HepG2 (cell line): ENCODE measurements at regions not wholly inside any gene's neighbourhood (a gene's known extent, or its start where the extent isn't known, plus 50 kb on each side); places are given as distances from the start of the nearest gene placed in this dataset.

Experiments
- ESRRA ChIP-seq: sonication (generic); formaldehyde crosslinking; IDR thresholded peaks from 2 replicates; pipeline ENCODE4 v1.5.1; 2020; ENCODE audit warnings: mild to moderate bottlenecking, low read depth, missing genetic modification reagents
- SALL1 ChIP-seq: sonication (generic); formaldehyde crosslinking; IDR thresholded peaks from 2 replicates; pipeline ENCODE4 v1.8.0; 2022; ENCODE audit warnings: mild to moderate bottlenecking, missing genetic modification reagents
- ZNF124 ChIP-seq: sonication (generic); formaldehyde crosslinking; IDR thresholded peaks from 2 replicates; pipeline ENCODE4 v1.4.0; 2020; ENCODE audit warnings: missing genetic modification reagents
- TF ChIP-seq, protein P1 (sequence below), 2 experiments: IDR thresholded peaks; 2 replicates each; pipeline ENCODE4 v1.6.1; 2011 to 2012; ENCODE audit warnings: low read length in 2 of 2, borderline replicate concordance in 1 of 2, low read depth in 1 of 2, mild to moderate bottlenecking in 1 of 2, moderate library complexity in 1 of 2

DNA sequence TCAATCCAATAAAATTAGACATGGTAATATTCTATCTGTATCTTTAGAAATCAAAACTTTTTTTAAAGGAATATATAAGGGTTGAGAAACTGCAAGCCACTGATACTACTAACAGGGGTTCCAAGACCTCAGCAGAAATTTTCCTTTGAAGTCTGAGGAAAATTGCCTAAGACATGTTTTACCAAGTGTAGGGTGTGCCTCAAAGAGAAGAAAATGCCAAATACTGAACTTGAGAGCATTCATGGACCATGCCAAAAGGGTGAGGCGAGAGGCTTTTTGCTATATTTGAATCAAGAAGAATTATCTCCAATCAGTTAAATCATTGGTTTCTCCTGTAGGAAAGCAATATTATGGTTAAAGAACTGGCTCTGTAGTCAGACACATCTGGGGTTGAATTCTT is 207.9 kb upstream of the B3GALT2 start:
- TF ChIP-seq, protein P1, sequence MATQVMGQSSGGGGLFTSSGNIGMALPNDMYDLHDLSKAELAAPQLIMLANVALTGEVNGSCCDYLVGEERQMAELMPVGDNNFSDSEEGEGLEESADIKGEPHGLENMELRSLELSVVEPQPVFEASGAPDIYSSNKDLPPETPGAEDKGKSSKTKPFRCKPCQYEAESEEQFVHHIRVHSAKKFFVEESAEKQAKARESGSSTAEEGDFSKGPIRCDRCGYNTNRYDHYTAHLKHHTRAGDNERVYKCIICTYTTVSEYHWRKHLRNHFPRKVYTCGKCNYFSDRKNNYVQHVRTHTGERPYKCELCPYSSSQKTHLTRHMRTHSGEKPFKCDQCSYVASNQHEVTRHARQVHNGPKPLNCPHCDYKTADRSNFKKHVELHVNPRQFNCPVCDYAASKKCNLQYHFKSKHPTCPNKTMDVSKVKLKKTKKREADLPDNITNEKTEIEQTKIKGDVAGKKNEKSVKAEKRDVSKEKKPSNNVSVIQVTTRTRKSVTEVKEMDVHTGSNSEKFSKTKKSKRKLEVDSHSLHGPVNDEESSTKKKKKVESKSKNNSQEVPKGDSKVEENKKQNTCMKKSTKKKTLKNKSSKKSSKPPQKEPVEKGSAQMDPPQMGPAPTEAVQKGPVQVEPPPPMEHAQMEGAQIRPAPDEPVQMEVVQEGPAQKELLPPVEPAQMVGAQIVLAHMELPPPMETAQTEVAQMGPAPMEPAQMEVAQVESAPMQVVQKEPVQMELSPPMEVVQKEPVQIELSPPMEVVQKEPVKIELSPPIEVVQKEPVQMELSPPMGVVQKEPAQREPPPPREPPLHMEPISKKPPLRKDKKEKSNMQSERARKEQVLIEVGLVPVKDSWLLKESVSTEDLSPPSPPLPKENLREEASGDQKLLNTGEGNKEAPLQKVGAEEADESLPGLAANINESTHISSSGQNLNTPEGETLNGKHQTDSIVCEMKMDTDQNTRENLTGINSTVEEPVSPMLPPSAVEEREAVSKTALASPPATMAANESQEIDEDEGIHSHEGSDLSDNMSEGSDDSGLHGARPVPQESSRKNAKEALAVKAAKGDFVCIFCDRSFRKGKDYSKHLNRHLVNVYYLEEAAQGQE (IDR thresholded peaks at IDR 0.05; ENCODE audit: borderline replicate concordance in 1 of 2, low read depth in 1 of 2, low read length in 2 of 2): no peak
- no peak for TF ChIP-seq SALL1 (CRISPR knock-in tag)
- no peak for TF ChIP-seq ZNF124 (CRISPR knock-in tag)
- no peak for TF ChIP-seq ESRRA (CRISPR knock-in tag)
